K562 (cell line): ENCODE measurements at regions not wholly inside any gene's neighbourhood (a gene's known extent, or its start where the extent isn't known, plus 50 kb on each side); places are given as distances from the start of the nearest gene placed in this dataset.

ENCODE experiments used
- ATAC-seq: fragments of 200-7000 bp; cut with Tn5 transposase; 3 replicates; pipeline ENCODE4 v1.9.1; 2020; ENCODE audit warnings: moderate library complexity
- BruUV-seq: library from RNA; stranded (reverse); fragments of 400-500 nt; replicated peaks from 2 replicates; lab custom pipeline; 2021; lab: Mats Ljungman, UMichigan
- CTCF ChIA-PET: fragments of 300-600 bp; formaldehyde crosslinking; extraction: SDS; loops from one replicate; lab custom pipeline; 2021; ENCODE audit warnings: low intra/inter-chr PET ratio; lab: Yijun Ruan, JAX
- POLR2A ChIA-PET: fragments of 300-600, 350-650 bp; sonication (Branson Sonifier 250); formaldehyde crosslinking; extraction: SDS; loops from one replicate; lab custom pipeline; 2021; ENCODE audit warnings: antibody characterized with exemption, inconsistent platforms; lab: Yijun Ruan, JAX
- DNase-seq, 4 experiments: peaks; one replicate each; pipeline versions ENCODE4 v3.0.0 to v3.0.0-alpha.2; 2011 to 2018; ENCODE audit warnings: low spot score in 3 of 4, mixed read lengths in 3 of 4; ENCODE audit errors: extremely low read depth in 1 of 4
- FAIRE-seq: peaks from 2 replicates; lab custom pipeline; 2011; peaks lifted over from hg19 to GRCh38; lab: Jason Lieb, UNC
- H2AFZ ChIP-seq: 2 replicates; pipeline ENCODE4 v1.6.0; 2011; ENCODE audit warnings: low read depth, low read length, control low read depth, inconsistent platforms
- H3K27ac ChIP-seq: fragments of 200-600 bp; 3 replicates; pipeline ENCODE4 v1.8.0; 2011; ENCODE audit warnings: low read depth, mild to moderate bottlenecking, control low read depth, inconsistent platforms, low read length, moderate library complexity, mixed read lengths; ENCODE audit errors: extremely low read depth
- H3K27me3 ChIP-seq, 2 experiments: fragments of 300-600 bp in 1 of 2; 2 replicates in 1 of 2; 3 replicates in 1 of 2; pipeline versions ENCODE4 v1.6.0 to v1.8.0; 2011; ENCODE audit warnings: inconsistent platforms in 2 of 2, low read length in 2 of 2, mild to moderate bottlenecking in 1 of 2, mixed read lengths in 1 of 2, moderate library complexity in 1 of 2; ENCODE audit not compliant: control insufficient read depth in 2 of 2, insufficient read depth in 2 of 2
- H3K36me3 ChIP-seq: fragments of 300-600 bp; 3 replicates; pipeline ENCODE4 v1.8.0; 2011; ENCODE audit warnings: mild to moderate bottlenecking, low read length, inconsistent platforms; ENCODE audit not compliant: control insufficient read depth, insufficient read depth
- H3K4me1 ChIP-seq, 2 experiments: fragments of 200-600 bp in 1 of 2; replicated peaks in 1 of 2; 2 replicates in 1 of 2; 3 replicates in 1 of 2; pipeline versions ENCODE4 v1.5.1 to v1.8.0; 2011; ENCODE audit warnings: inconsistent platforms in 2 of 2, low read length in 2 of 2, mild to moderate bottlenecking in 1 of 2, mixed read lengths in 1 of 2, moderate library complexity in 1 of 2; ENCODE audit not compliant: control insufficient read depth in 2 of 2, insufficient read depth in 2 of 2
- H3K4me2 ChIP-seq: 2 replicates; pipeline ENCODE4 v1.6.1; 2011; ENCODE audit warnings: low read length, control low read depth, inconsistent platforms, mixed read lengths; ENCODE audit not compliant: insufficient read depth
- H3K4me3 ChIP-seq: fragments of 200-600 bp; sonication (generic), shearing (Covaris generic); 2 replicates; pipeline ENCODE4 v1.5.1; 2016; ENCODE audit warnings: control low read depth, inconsistent platforms
- H3K79me2 ChIP-seq: fragments of 200-600 bp; 3 replicates; pipeline ENCODE4 v1.8.0; 2011; ENCODE audit warnings: low read length, inconsistent platforms; ENCODE audit not compliant: control insufficient read depth, insufficient read depth
- H3K9ac ChIP-seq, 2 experiments: 2 replicates each; pipeline versions ENCODE4 v1.6.0 to v1.6.1; 2011; ENCODE audit warnings: low read depth in 2 of 2, low read length in 2 of 2, control low read depth in 1 of 2, inconsistent platforms in 1 of 2, mild to moderate bottlenecking in 1 of 2, mixed read lengths in 1 of 2; ENCODE audit not compliant: insufficient read depth in 1 of 2
- H3K9me1 ChIP-seq: one replicate; pipeline ENCODE4 v1.6.0; 2011; ENCODE audit warnings: inconsistent platforms, mild to moderate bottlenecking, low read length, moderate library complexity; ENCODE audit not compliant: control insufficient read depth, insufficient read depth
- H3K9me3 ChIP-seq: replicated peaks from 2 replicates; pipeline ENCODE4 v1.5.1; 2011; ENCODE audit warnings: low read depth, low read length, inconsistent platforms; ENCODE audit not compliant: control insufficient read depth, insufficient read depth
- H4K20me1 ChIP-seq: replicated peaks from 2 replicates; pipeline ENCODE4 v1.6.1; 2011; ENCODE audit warnings: low read length, inconsistent platforms, mixed read lengths; ENCODE audit not compliant: control insufficient read depth, insufficient read depth
- CTBP1 ChIP-seq: fragments of 450-650 bp; IDR thresholded peaks from 2 replicates; pipeline ENCODE4 v1.6.1; 2016; ENCODE audit warnings: borderline replicate concordance
- HNRNPL ChIP-seq: fragments of 200-400 bp; formaldehyde crosslinking; IDR thresholded peaks from 2 replicates; pipeline ENCODE4 v1.6.1; 2017; ENCODE audit warnings: low read depth, mild to moderate bottlenecking, low read length
- MCM5 ChIP-seq: fragments of 450-650 bp; IDR thresholded peaks from 2 replicates; pipeline ENCODE4 v1.6.1; 2016; ENCODE audit warnings: low read depth
- SMAD1 ChIP-seq: fragments of 150-350 bp; IDR thresholded peaks from 2 replicates; pipeline ENCODE4 v1.6.1; 2014; ENCODE audit warnings: low read length, low read depth; ENCODE audit not compliant: partially characterized antibody
- SMARCA4 ChIP-seq: fragments of 450-650 bp; IDR thresholded peaks from 2 replicates; pipeline ENCODE4 v1.6.1; 2016
- SNIP1 ChIP-seq: fragments of 450-650 bp; IDR thresholded peaks from 2 replicates; pipeline ENCODE4 v1.7.1; 2017; ENCODE audit warnings: low read depth, mild to moderate bottlenecking
- STAT5A ChIP-seq: IDR thresholded peaks from 2 replicates; pipeline ENCODE4 v1.6.1; 2012; ENCODE audit warnings: low read length, inconsistent platforms, borderline replicate concordance
- XRCC5 ChIP-seq: fragments of 200-400 bp; formaldehyde crosslinking; IDR thresholded peaks from 2 replicates; pipeline ENCODE4 v1.6.1; 2017; ENCODE audit warnings: low read depth, mild to moderate bottlenecking, low read length
- YY1 ChIP-seq, 3 experiments: IDR thresholded peaks; 2 replicates each; pipeline ENCODE4 v1.6.1; 2011; ENCODE audit warnings: low read length in 2 of 3, mild to moderate bottlenecking in 2 of 3, moderate library complexity in 2 of 3, borderline replicate concordance in 1 of 3, control low read depth in 1 of 3, low read depth in 1 of 3; ENCODE audit not compliant: insufficient read depth in 3 of 3, insufficient replicate concordance in 2 of 3, control insufficient read depth in 1 of 3, insufficient read length in 1 of 3; ENCODE audit errors: extremely low read depth in 1 of 3
- WGBS: fragments of 100-300 bp; shearing (Covaris generic); methylation state at CpG from one replicate; pipeline ENCODE4 v1.1.6; 2016; ENCODE audit warnings: low coverage, mixed read lengths; ENCODE audit not compliant: insufficient coverage; ENCODE audit errors: missing lambda C conversion rate; 5-methylcytosine and 5-hydroxymethylcytosine counted together
- in situ Hi-C: fragments of 300-500 bp; cut with MboI; formaldehyde crosslinking; loops from 4 replicates; pipeline ENCODE4 v1.15.0; 2018; ENCODE audit warnings: inconsistent platforms, mixed read lengths
- intact Hi-C: fragments of 100-400 bp; cut with micrococcal nuclease; formaldehyde crosslinking; loops from 2 replicates; pipeline ENCODE4 v1.14.2; 2022
- TF ChIP-seq, protein P1 (sequence below): sonication (generic); formaldehyde crosslinking; IDR thresholded peaks from 2 replicates; pipeline ENCODE4 v1.9.0; 2022; ENCODE audit warnings: mild to moderate bottlenecking, missing genetic modification reagents
- TF ChIP-seq, protein P2 (sequence below): sonication (generic); formaldehyde crosslinking; IDR thresholded peaks from 2 replicates; pipeline ENCODE4 v1.8.0; 2023; ENCODE audit warnings: missing genetic modification reagents, mild to moderate bottlenecking, borderline replicate concordance

DNA sequence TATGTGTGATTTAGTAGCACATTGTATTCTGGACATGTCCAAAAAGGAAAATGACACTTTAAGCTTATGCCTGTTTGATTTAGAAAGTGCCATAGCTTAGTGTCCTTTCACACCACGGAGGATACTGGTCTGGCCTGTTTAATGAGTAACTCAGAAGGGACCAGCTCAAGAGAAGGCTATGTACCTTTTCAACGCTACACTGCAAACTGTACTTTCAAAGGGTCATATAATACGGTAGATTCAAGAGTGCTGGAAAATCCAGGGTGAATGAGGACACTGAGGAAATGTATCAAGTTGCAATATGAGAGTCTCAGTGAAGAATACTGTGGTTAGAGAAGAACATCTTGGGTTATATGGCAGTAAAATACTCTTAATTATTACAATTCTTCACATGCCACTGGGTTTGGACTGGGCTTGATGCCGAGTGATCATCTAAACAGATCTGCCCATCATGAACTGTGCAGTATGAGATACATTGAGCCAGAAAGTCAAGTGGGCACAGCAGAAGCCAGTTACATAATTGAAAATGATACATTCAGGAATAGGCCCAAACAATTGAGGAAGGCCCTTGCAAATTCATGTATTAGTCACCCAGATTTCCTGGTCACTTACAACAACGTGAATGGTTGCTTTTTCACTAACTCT lies 1211.5 kb upstream of the CDH9 start:
- no TSS peak for BruUV-seq
- intact Hi-C loops (no loop called here), in situ Hi-C loops (no loop called here)
- DNase-seq, result no peak
- 2% methylated on average over 5 of the region's 5 CpGs for WGBS
- POLR2A ChIA-PET, result no interaction called here
- H3K9me3 ChIP-seq, result no peaks in the 10 kb centered on the region
- H2AFZ ChIP-seq, result no peak overlapping the region
- CTCF ChIA-PET, result no interaction called here
- no peaks in the 10 kb centered on the region for H3K36me3 ChIP-seq
- no peak for ATAC-seq
- no peaks in the 10 kb centered on the region for H3K4me1 ChIP-seq
- H3K27ac ChIP-seq, result no peak overlapping the region
- H4K20me1 ChIP-seq, result no peaks in the 10 kb centered on the region
- no peak overlapping the region for H3K4me3 ChIP-seq
- no peak overlapping the region for H3K4me2 ChIP-seq
- H3K9ac ChIP-seq, result no peak overlapping the region
- H3K79me2 ChIP-seq, result no peaks in the 10 kb centered on the region
- H3K9me1 ChIP-seq, result no peaks in the 10 kb centered on the region
- no peak for FAIRE-seq
- no peaks in the 10 kb centered on the region for H3K27me3 ChIP-seq
- TF ChIP-seq, protein P1, sequence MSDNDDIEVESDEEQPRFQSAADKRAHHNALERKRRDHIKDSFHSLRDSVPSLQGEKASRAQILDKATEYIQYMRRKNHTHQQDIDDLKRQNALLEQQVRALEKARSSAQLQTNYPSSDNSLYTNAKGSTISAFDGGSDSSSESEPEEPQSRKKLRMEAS (CRISPR knock-in tag), result no peak
- TF ChIP-seq HNRNPL (no peak), STAT5A (no peak), SNIP1 (no peak), MCM5 (no peak), CTBP1 (no peak), SMAD1 (no peak), SMARCA4 (no peak), YY1 (IDR thresholded peaks at IDR 0.05; ENCODE audit: borderline replicate concordance in 1 of 3, control insufficient read depth in 1 of 3, extremely low read depth in 1 of 3, insufficient read depth in 3 of 3, insufficient read length in 1 of 3, insufficient replicate concordance in 2 of 3, low read depth in 1 of 3, low read length in 2 of 3) (no peak), XRCC5 (no peak)
- TF ChIP-seq, protein P2, sequence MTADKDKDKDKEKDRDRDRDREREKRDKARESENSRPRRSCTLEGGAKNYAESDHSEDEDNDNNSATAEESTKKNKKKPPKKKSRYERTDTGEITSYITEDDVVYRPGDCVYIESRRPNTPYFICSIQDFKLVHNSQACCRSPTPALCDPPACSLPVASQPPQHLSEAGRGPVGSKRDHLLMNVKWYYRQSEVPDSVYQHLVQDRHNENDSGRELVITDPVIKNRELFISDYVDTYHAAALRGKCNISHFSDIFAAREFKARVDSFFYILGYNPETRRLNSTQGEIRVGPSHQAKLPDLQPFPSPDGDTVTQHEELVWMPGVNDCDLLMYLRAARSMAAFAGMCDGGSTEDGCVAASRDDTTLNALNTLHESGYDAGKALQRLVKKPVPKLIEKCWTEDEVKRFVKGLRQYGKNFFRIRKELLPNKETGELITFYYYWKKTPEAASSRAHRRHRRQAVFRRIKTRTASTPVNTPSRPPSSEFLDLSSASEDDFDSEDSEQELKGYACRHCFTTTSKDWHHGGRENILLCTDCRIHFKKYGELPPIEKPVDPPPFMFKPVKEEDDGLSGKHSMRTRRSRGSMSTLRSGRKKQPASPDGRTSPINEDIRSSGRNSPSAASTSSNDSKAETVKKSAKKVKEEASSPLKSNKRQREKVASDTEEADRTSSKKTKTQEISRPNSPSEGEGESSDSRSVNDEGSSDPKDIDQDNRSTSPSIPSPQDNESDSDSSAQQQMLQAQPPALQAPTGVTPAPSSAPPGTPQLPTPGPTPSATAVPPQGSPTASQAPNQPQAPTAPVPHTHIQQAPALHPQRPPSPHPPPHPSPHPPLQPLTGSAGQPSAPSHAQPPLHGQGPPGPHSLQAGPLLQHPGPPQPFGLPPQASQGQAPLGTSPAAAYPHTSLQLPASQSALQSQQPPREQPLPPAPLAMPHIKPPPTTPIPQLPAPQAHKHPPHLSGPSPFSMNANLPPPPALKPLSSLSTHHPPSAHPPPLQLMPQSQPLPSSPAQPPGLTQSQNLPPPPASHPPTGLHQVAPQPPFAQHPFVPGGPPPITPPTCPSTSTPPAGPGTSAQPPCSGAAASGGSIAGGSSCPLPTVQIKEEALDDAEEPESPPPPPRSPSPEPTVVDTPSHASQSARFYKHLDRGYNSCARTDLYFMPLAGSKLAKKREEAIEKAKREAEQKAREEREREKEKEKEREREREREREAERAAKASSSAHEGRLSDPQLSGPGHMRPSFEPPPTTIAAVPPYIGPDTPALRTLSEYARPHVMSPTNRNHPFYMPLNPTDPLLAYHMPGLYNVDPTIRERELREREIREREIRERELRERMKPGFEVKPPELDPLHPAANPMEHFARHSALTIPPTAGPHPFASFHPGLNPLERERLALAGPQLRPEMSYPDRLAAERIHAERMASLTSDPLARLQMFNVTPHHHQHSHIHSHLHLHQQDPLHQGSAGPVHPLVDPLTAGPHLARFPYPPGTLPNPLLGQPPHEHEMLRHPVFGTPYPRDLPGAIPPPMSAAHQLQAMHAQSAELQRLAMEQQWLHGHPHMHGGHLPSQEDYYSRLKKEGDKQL (CRISPR knock-in tag), result no peak
